Posterior vena cava (tissue), 2 donors: ENCODE measurements at regions not wholly inside any gene's neighbourhood (a gene's known extent, or its start where the extent isn't known, plus 50 kb on each side); places are given as distances from the start of the nearest gene placed in this dataset.
"Not testable (repeated sequence)": the region's sequence is repeated elsewhere in the genome, so short reads cannot be mapped to it uniquely, and the experiment has no call there.

Experiments used
- DNase-seq: peaks from one replicate; pipeline ENCODE4 v3.0.0-alpha.2; 2020; ENCODE audit warnings: low spot score
- intact Hi-C, 2 donors: fragments of 100-400 bp; cut with DNase I; formaldehyde crosslinking; loops; one replicate each; pipeline versions ENCODE4 v1.14.1 to v1.14.2; 2022 to 2023
- donor health status: DM: yes; HTN: yes; CAD: no.
- donor health status: DM: yes; HTN: yes; CAD: no.

- intact Hi-C loops = no loop called here
- no peak for DNase-seq
Measured at GRCh38 chr5:17114715-17115599, 102.5 kb upstream of the BASP1 start.

- intact Hi-C loops = no loop called here
- no peak for DNase-seq
Measured at GRCh38 chr5:17115855-17116254, 101.6 kb upstream of the BASP1 start.

- no peak for DNase-seq
- intact Hi-C loops = no loop called here
Measured at GRCh38 chr5:17118631-17119030, 98.8 kb upstream of the BASP1 start.

GRCh38 chr5:17120209-17120608, 97.2 kb upstream of the BASP1 start:
- DNase-seq = no peak
- intact Hi-C loops = no loop called here

GRCh38 chr5:17121776-17122175, 95.7 kb upstream of the BASP1 start:
- DNase-seq = no peak
- intact Hi-C loops = no loop called here

- intact Hi-C loops = loop anchor here in 1 of 2 donors (1.0 kb wide), 1 partner anchor 47 kb away; no protein-coding TSS in a partner anchor
- DNase-seq = no peak
Measured at GRCh38 chr5:17123010-17123409, 94.4 kb upstream of the BASP1 start.

- intact Hi-C loops = loop anchor here in 1 of 2 donors (1.0 kb wide), 1 partner anchor 47 kb away; no protein-coding TSS in a partner anchor
- not testable (repeated sequence) for DNase-seq
Measured at GRCh38 chr5:17123773-17124172, 93.7 kb upstream of the BASP1 start.

GRCh38 chr5:17127743-17128231, 89.6 kb upstream of the BASP1 start:
- intact Hi-C loops = no loop called here
- DNase-seq = no peak

GRCh38 chr5:17129093-17129849, 88.2 kb upstream of the BASP1 start:
- intact Hi-C loops = no loop called here
- DNase-seq = peak; percentile 54

GRCh38 chr5:17130302-17130701, 87.1 kb upstream of the BASP1 start:
- DNase-seq, intact Hi-C loops: not testable (repeated sequence)

- intact Hi-C loops = no loop called here
- no peak for DNase-seq
Measured at GRCh38 chr5:17132444-17133083, 84.9 kb upstream of the BASP1 start.

- intact Hi-C loops = no loop called here
- no peak for DNase-seq
Measured at GRCh38 chr5:17135050-17135449, 82.4 kb upstream of the BASP1 start.

GRCh38 chr5:17143335-17143734, 74.1 kb upstream of the BASP1 start:
- intact Hi-C loops = no loop called here
- DNase-seq = no peak

GRCh38 chr5:17146280-17146841, 71.1 kb upstream of the BASP1 start:
- intact Hi-C loops = no loop called here
- no peak for DNase-seq

- intact Hi-C loops = no loop called here
- DNase-seq = no peak
Measured at GRCh38 chr5:17147170-17147569, 70.3 kb upstream of the BASP1 start.

GRCh38 chr5:17147617-17148016, 69.8 kb upstream of the BASP1 start:
- intact Hi-C loops = no loop called here
- no peak for DNase-seq

GRCh38 chr5:17148481-17148880, 69.0 kb upstream of the BASP1 start:
- no peak for DNase-seq
- intact Hi-C loops = no loop called here

GRCh38 chr5:17149786-17150185, 67.6 kb upstream of the BASP1 start:
- DNase-seq = no peak
- intact Hi-C loops = no loop called here

GRCh38 chr5:17150531-17150930, 66.9 kb upstream of the BASP1 start:
- intact Hi-C loops = no loop called here
- DNase-seq = no peak

GRCh38 chr5:17151686-17152085, 65.7 kb upstream of the BASP1 start:
- intact Hi-C loops = no loop called here

More at GRCh38 chr5:17151686-17152085, 65.7 kb upstream of the BASP1 start:
- DNase-seq = no peak
